NCI-H1105 (cell line): ENCODE measurements at regions not wholly inside any gene's neighbourhood (a gene's known extent, or its start where the extent isn't known, plus 50 kb on each side); places are given as distances from the start of the nearest gene placed in this dataset.
"Not testable (repeated sequence)": the region's sequence is repeated elsewhere in the genome, so short reads cannot be mapped to it uniquely, and the experiment has no call there.

Experiments used
- DNase-seq: peaks from one replicate; lab custom pipeline; 2025; lab: John Stamatoyannopoulos, UW

DNA sequence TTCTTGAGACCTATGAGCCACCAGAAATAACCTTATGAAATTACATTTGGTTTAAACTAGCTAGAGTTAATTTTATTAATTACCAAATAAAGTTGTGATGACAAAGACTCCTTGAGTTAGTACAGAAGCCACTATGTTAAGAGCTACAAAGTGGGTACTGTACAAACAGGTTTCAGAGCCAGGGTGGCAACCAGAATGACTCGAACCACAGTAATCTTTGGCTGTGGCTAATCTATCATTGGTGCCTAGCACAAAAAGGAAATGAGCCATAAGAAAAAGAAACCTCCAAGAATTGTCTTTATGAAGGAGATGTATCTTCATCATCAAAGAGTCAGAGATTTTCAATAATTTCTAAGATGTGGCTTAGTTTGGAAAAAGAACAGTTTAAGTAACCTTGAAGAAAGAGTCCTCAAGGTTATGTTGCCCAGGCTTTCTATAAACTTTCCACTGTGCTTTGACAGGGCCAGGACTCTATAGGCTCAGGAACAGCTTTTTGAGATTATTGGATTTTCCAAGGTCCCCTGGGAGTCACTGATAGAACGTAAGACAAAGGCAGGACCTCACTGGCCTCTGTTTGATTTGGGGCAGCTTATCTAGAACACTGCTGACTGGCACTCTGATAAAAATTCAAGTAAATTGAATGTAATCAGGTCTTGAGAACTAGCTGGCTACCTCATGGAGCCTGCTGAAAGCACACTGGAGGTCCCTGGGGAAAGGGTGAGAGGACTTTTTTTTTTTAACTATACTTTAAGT, 777.7 kb downstream of the STIM2 start:
- DNase-seq = no peak

DNA sequence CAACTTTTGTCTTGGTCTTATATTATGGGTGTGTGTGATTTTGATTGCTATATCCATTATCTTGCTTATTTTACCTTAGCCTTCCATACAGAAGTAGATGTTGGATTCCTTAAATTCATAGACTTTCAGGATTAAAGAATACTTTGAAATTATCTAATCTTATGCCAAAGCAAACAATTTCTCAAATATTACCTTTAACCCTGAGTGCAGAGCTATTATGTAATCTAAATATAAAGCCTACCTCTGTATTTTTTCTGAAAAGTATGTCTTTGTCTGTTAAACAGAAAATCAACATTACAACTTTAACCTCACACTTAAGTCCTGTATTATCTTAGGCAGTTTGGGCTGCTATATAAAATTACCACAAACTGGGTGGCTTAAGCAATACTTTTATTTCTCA, 782.5 kb downstream of the STIM2 start:
- no peak for DNase-seq

DNA sequence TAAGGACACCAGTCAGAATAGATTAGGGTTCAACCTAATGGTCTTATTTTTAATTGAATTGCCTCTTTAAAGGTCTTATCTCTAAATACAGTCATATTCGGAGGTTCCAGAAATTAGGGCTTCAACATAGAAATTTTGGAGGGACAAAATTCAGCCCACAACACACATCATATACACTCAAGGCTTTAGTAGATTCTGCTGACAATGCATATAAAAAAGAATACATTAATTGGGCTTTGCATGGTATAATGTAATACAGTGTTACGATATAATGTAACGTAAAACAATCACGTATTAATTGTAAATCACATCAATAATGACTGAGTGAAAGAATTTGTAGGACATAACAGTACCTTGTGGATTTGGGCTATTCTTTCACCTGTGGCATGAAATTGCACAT, 787.8 kb downstream of the STIM2 start:
- DNase-seq = no peak

DNA sequence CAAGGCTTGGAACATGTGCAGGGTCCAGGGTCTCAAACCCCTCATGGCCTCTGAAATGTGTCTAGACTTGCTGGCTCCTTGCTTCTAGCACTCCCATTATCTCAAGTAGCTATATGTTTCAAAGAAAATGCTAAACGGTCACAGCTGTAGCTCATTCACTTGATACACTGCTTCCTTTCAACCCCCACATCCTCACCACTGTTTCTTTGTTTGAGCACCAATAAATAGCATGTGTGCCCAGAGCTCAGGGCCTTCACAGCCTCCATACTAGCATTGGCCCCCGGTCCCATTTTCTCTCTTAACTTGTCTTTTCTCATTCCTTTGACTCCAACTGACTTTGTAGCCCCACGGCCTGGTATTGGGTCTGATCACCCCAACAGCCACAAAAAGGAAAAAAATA, 801.8 kb downstream of the STIM2 start:
- DNase-seq = no peak

DNA sequence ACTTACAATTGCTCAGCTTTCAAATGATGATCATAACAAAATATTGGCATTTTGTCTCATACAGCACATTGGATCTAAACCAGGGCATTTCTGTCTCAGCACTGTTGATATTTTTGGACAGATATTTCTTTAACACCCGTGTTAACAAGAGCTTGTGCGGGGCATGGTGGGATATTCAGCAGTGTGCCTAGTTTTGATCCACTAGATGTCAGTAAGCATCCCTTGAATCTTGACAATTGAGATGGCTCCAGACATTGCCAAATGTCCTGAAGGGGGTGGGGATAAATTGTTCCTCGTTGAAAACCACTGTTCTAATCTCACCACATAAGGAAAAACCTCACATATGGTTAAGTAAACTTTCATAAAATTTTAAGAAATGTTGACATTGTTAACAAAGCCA, 806.3 kb downstream of the STIM2 start:
- DNase-seq = no peak

DNA sequence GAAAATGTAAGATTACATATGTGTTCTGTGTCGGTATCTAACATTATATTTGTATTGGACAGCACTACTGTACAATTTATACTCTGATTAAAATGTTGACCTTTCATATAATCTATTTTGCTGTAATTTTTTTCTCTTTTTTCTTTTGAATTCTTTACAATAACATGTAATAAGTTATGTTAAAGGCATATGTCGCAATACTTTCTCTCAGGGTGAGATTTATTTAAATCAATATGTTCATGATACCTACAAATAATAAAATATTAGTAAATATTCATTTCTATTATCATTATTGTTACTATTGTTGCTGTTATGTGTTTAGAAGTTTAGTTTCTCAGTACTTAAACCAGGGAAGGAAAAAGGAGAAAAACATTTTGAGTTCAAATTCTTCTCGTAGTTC, 807.4 kb downstream of the STIM2 start:
- DNase-seq = no peak

DNA sequence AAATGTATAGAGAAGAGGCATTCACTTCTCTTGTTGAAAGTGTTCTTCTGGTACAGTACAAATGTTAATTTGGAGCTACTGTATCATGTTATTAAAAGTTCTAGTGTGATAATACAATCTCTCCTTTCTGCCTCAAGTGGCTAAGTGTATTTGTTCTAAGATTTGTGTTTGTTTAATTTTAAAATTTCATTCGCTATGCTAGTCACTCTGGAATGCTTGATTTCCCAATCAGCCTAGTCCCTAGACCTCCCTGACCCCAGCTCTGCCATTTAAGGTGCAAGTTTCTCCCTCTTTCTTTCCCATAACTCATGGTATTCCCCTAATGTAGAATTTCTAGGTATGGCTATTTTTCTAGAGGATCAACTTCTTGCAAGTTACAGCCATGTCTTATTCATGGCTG, 817.4 kb downstream of the STIM2 start:
- no peak for DNase-seq

DNA sequence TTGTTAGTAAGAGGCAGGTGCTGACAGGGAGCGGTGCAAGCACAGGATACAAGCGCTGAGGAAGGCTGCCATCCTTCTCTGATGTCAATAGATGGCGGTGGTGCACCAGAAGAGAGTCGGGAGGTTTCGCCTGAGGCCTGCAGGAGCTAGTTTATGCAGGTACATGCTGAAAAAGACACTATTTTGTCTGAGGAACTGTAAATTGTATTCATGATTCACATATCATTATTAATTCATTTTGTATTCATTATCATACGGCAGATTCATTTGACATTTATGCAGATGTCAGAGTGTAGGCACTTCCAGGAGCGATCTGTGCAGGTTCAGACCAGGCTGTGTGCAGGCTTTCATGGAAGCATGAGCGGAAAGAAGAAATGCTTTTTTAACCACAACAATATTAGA, 824.0 kb downstream of the STIM2 start:
- DNase-seq = no peak

DNA sequence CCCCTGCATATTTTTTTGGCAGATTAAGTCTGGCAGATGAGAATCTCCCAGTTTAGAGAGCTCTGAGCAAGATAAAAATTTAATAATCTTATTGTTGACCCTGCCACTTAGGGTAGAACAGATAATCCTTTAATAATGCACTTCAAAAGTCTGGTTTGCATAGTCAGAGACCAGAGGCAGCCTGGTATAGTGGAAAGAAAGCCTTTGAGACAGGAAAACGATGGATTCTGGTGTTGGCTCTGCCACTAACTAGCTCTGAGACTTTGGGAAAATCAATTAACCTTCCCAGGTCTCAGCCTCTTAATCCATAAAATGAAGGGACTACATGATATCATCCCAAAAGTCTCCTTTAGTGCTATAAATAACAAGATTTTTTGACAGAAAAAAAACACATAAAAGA, 824.5 kb downstream of the STIM2 start:
- no peak for DNase-seq

DNA sequence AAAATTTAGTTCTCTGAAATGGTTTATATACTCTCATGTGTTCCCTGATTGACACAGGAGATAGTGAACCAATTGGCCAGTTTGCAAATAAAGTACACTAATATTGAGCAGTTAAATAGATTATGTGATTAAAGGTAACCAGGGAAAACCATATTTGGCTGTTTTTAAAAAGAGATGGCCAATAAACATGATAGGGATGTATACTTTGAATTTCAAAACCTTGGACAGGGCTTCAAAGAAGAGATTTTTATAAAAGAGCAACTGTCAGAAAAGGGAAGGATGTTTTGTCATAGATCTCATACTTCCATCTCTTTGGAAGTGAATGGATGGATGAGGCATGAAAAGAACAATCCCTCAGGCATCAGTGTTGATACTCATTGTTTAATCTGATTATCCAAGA, 825.3 kb downstream of the STIM2 start:
- no peak for DNase-seq

DNA sequence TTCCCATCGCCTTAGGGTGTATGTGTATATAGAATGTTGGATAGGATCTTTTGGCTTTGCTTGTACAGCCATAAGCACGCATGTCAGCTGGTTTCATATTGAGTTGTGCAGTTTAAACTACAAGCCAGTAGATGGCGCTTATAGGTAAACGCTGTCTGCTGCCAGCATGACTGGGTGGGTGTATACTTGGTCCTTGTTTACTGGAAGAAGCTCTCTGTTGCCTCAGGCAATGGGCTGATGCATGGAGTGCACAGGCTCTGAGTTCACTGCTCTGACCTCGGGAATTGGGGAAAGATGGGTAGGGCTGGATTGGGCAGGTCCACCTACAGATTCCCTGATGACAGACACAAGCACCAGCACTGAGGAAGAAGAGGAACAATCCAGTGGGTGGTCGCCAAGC, 831.5 kb downstream of the STIM2 start:
- no peak for DNase-seq

DNA sequence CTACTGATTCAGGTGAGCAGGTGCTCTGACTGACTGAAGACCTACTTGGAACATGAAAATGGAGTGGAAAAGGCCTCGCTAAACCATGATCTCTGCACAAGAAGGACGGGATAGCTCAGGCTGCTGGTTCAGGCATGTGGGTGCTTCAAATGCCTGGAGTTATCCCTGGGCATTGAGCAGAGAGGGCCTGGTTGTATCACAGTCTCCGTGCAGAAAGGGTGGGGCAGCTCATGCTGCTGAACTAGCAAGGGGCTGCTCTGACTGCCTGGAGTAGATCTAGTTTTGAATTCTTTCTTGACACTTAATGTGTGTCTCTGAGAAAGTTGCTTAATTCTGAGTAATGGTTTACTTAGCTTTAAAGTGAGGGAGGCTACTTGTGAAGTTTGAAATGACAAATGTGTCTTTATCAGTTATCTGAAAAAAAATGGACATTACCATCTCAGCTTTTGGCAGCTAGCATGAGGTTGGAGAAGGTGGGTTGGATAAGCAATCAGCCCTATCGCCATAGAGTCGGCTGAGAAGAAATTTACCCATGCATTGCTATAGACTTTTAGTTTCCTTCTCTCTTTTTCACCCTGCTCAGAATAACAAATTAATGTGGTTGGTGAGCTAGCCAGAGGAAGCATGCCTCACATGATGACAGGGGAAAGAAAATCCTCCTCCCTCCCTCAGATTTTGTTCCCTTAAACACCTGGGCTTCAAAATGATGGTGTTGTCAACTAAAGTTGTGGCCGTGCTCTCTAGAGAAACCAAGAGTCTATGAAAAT, 832.4 kb downstream of the STIM2 start:
- DNase-seq = no peak

DNA sequence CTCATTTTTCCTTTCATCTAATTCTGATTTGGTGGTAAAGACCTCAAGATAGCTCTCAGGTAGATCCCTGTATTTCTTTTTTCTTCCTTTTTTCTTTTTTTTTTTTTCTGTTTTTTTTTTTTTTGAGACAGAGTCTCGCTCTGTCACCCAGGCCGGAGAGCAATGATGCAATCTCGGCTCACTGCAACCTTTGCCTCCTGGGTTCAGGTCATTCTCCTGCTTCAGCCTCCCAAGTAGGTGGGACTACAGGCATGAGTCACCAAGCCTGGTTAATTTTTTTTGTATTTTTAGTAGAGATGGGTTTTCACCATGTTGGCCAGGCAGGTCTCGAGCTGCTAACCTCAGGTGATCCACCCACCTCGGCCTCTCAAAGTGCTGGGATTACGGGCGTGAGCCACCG, 835.6 kb downstream of the STIM2 start:
- DNase-seq = not testable (repeated sequence)

DNA sequence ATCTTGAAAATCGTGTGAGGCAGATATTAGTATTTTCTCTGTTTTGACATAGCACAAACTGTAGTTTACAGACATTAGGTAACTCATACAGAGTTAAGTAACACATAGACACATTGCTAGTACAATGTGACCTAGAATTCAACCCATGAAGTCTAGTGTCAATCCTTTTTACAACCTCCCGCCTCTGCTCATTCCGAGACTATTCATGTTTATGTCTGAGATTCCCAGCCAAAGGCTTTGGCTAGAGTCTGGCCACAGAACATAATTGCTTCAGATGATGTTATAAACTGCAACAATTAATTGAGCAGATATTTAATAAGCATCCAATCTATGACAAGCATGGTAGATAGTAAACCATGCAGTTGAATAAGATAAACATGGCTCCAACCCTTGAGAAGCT, 841.0 kb downstream of the STIM2 start:
- no peak for DNase-seq

DNA sequence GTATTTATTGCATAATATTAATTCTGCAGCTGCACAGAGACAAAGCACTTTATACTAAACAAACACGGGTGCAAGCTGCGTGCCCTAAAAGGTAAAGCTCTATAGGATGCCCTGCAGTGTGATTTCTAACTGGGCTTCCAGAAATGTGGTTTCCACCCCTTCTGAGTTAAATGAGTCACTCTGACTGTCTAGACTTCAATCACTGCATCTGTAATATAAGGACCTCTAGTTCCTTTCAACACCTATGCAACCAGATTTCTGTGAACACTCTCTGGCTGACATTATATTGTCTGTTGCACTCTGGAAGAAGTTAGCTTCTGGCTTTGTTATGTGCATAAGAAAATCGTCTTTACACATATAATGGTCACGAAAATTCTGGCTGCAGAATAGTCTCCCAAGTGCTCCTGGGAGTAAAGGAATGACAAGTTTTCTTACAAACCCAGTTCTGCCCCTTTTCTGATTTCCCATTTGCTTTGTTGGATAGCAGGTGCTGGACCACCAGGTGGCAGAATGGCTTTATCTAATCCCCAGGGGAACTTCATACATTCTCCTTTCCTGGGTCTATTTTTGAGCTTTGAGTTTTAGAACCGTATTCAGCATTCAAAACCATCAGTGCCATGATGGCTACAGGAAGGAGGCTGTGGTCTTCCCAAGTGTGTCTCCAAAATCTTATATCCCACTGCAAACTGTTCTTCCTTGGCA, 842.2 kb downstream of the STIM2 start:
- DNase-seq = no peak

DNA sequence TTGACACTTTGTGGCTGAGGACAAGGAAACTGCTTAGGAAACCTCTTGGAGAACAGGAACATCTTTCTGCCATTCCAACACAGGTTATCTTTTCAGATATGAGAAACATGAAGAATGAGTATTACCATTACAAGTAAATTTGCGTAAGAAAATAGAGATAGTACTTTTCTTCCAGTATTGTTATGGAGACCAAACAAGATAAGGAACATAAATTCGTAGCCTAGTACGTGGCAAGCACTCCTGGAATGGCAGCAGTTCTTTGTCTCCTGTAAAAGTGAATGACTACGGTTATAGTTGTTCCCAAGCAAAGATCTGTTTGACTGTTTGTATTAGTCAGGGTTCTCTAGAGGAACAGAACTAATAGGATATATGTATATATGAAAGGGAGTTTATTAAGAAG, 843.1 kb downstream of the STIM2 start:
- no peak for DNase-seq

DNA sequence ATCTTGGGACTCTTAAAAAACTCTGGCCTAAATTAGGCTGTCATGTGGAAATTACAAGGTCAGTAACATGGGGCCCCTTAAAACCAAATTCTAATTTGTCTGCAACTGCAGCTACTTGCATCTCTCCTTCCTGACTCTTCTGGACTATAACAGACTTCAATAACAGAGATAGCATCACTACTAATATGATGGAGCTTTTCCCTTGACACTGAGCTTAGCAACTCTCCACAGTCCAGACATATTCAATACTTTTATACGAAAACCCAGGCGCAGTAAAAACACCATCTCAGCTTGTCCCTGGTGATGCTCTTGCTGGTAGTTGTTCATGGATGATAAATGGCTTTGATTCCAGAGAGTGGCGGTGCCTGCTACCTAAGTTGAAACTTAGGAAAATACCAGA, 850.4 kb downstream of the STIM2 start:
- DNase-seq = no peak

DNA sequence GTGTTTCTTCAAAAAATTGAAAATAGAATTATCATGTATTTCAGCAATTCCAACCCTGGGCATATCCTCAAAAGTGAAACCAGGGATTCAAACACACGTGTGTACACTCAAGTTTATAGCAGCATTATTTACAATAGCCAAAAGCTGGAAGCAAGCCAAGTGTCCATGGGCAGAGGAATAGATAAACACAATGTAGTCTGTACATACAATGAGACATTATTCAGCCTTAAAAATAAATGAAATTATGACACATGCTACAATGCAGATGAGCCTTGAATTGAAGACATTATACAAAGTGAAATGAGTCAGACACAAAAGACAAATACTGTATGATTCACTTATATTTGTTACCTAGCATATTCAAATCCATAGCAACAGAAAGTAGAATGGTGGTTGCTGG, 853.4 kb downstream of the STIM2 start:
- no peak for DNase-seq

DNA sequence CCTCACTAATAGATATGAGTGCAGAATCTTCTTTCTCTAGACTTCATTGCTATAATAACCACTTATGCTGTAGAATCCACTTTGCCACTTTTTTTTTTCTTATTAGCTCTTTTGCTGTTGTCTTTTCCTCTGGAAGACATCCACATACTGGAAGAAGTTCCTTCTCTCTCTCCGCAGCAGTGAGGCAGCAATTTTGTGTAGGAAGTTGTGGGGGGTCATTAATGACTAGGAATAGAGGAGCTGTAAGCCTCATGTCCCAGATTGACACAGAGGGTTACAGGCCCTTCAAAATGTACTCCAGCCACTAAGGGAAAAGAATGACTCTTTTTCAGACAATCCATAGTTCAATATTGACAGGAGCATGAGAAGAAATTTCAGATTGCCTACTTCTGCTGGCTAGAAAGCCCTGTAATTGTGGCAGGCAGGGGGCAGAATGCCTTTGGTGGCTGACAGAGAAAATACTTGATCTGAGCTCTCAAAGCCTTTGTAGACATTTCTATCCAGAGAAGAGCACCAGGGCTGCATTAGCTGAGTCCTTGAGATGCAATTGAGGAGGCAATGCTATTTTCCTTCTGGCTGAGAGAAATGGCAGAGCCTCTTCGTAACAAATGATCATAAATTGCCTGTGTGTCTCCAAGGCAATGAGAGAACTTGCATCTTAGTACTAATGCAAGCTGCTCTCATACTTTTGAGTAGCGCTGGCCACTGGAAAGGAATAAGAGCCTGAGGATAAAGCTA, 856.2 kb downstream of the STIM2 start:
- DNase-seq = no peak

DNA sequence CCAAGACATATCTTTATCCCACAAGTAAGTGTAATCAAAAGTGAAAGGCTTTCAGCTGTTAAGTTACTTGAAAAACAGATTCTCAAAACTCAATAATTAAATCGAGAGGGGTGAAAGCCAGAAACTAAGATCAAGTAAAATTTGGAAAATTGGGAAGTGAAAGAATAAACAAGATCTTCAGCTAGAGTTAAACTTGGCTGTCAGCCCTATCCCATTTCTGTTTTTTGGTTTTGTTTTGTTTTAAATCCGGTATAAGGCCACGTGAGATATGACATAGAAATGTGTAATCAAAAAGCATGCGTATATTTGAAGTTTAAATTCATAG, 856.8 kb downstream of the STIM2 start:
- DNase-seq = no peak

DNA sequence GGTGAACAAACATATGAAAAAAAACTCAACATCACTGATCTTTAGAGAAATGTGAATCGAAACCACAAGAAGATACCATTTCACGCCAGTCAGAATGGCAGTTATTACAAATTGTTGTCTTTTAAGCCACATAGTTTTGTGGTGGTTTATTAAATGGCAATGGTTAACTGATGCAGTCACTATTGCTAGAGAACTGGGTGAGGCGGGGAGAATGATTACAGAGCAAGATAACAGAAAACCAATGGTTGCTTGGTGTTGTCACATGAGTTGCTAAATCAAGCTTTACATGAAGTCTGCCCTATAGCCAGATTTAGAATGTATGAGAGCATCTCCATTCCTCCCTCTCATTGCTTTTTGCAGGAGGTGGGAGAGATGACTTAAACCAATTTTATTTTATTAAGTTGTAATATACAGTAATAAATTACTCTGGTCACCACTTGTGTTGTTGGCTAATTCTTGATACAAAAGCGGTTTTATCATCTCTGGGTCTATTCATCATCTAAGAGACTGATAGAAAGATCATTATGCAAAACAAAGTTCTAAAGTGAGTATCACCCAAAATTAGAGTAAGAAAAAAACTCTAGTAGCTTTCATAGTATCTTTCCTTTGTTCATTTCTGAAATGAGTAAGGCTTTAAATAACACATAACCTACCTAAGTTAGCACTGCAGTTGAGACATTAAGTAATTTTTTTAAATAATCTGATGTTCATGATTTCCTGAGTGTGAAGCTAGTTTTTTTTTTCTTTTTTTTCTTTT, 859.5 kb downstream of the STIM2 start:
- no peak for DNase-seq

DNA sequence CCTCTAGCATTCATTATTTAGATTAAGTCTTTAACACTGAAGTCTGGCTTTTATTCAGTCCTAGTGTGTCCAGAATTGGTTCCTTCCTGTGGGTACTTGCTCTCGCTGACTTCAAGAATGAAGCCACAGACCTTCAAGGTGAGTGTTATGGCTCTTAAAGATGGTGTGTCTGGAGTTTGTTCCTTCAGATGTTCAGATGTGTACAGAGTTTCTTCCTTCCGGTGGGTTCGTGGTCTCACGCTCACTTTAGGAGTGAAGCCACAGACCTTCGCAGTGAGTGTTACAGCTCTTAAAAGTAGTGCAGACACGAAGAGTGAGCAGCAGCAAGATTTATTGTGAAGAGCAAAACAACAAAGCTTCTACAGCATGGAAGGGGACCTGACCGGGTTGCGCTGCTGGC, 860.6 kb downstream of the STIM2 start:
- no peak for DNase-seq
